LNCAP (cell line): ENCODE measurements at regions not wholly inside any gene's neighbourhood (a gene's known extent, or its start where the extent isn't known, plus 50 kb on each side); places are given as distances from the start of the nearest gene placed in this dataset.
A peak's percentile ranks its signal among the peaks of the same experiment; 100 is the strongest.

ENCODE experiments used
- TF ChIP-seq, protein P1 (sequence below): fragments of 450-650 bp; IDR thresholded peaks from 2 replicates; pipeline ENCODE4 v1.5.1; 2017; ENCODE audit warnings: mild to moderate bottlenecking

- TF ChIP-seq, protein P1, sequence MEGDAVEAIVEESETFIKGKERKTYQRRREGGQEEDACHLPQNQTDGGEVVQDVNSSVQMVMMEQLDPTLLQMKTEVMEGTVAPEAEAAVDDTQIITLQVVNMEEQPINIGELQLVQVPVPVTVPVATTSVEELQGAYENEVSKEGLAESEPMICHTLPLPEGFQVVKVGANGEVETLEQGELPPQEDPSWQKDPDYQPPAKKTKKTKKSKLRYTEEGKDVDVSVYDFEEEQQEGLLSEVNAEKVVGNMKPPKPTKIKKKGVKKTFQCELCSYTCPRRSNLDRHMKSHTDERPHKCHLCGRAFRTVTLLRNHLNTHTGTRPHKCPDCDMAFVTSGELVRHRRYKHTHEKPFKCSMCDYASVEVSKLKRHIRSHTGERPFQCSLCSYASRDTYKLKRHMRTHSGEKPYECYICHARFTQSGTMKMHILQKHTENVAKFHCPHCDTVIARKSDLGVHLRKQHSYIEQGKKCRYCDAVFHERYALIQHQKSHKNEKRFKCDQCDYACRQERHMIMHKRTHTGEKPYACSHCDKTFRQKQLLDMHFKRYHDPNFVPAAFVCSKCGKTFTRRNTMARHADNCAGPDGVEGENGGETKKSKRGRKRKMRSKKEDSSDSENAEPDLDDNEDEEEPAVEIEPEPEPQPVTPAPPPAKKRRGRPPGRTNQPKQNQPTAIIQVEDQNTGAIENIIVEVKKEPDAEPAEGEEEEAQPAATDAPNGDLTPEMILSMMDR: no peak
These were observed 107.3 kb upstream of the GABRG2 start for GRCh38 chr5:161960314-161960713.

- TF ChIP-seq, protein P1: peak; percentile 48; the same call in 1 of the 2 replicates
These were observed 101.0 kb upstream of the GABRG2 start for GRCh38 chr5:161966564-161966963.

GRCh38 chr5:161975350-161975749 lies 92.2 kb upstream of the GABRG2 start:
- TF ChIP-seq, protein P1: no peak

GRCh38 chr5:161988077-161988476 lies 79.5 kb upstream of the GABRG2 start:
- TF ChIP-seq, protein P1: no peak
